ENCODE measurements at regions not wholly inside any gene's neighbourhood (a gene's known extent, or its start where the extent isn't known, plus 50 kb on each side); places are given as distances from the start of the nearest gene placed in this dataset.
"Not testable (repeated sequence)": the region's sequence is repeated elsewhere in the genome, so short reads cannot be mapped to it uniquely, and the experiment has no call there.

- H3K4me1 Mint-ChIP-seq; ATAC-seq (replicated peaks); H3K9me3 Mint-ChIP-seq; DNase-seq; H3K27ac Mint-ChIP-seq; H3K27me3 Mint-ChIP-seq; H3K36me3 Mint-ChIP-seq; H3K4me3 Mint-ChIP-seq: not testable (repeated sequence)
Observed at GRCh38 chr1:143326662-143327061, 645.1 kb downstream of the FAM72C start.

GRCh38 chr1:143311154-143311553 is 660.6 kb downstream of the FAM72C start:
- ATAC-seq (replicated peaks); H3K4me3 Mint-ChIP-seq; H3K4me1 Mint-ChIP-seq; DNase-seq: not testable (repeated sequence)
- peaks cover 18 to 21% of the 10 kb centered on the region in 2 donors for H3K9me3 Mint-ChIP-seq
- peak overlapping the region; percentile 52 for H3K27ac Mint-ChIP-seq
- H3K36me3 Mint-ChIP-seq: peaks cover 12 to 20% of the 10 kb centered on the region in 2 donors
- H3K27me3 Mint-ChIP-seq: peaks cover 10% of the 10 kb centered on the region in 2 donors

Measured in stimulated activated naive B cell treated with anti-CD40 and anti-IgM and Interleukin-4, amounts not matched to agents 10 μg/mL and 1 μg/mL and 100 μg/mL, for 72 hours (primary cell).